ENCODE measurements at regions not wholly inside any gene's neighbourhood (a gene's known extent, or its start where the extent isn't known, plus 50 kb on each side); places are given as distances from the start of the nearest gene placed in this dataset.

DNA sequence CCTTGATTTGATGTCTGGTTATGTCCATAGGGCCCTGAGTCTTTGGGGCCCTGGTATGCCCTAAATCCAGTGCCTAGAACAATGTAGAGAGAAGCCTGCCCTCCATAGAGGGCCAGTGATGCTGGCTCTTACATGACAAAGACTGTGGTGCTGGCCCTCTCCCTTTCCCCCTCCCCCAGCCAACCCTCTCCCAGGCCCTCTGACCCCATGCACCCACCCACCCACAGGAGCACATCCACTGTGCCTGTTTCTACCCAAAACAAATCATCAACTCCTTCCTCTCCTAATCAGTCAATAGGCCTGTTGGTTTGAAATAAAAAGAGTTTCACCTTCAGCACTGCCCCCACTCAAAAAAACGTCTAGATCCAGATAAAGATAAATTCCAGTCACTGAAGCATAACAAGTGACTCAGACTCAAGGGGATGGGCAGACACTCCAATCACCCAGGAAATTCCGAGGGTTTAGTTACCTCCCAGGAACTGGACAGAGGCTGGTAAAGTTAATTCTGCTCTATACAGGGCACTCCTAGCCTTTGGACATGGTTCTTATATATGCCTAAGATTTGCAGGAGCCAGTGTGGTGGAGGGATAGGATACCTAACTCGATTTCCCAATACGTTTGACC, 144.8 kb upstream of the VANGL1 start:
- H3K4me3 ChIP-seq (ENCODE audit: low read depth, low read length) = no peak overlapping the region
- DNase-seq (ENCODE audit: low read depth) = peak; percentile 70
- TF ChIP-seq, protein P1, sequence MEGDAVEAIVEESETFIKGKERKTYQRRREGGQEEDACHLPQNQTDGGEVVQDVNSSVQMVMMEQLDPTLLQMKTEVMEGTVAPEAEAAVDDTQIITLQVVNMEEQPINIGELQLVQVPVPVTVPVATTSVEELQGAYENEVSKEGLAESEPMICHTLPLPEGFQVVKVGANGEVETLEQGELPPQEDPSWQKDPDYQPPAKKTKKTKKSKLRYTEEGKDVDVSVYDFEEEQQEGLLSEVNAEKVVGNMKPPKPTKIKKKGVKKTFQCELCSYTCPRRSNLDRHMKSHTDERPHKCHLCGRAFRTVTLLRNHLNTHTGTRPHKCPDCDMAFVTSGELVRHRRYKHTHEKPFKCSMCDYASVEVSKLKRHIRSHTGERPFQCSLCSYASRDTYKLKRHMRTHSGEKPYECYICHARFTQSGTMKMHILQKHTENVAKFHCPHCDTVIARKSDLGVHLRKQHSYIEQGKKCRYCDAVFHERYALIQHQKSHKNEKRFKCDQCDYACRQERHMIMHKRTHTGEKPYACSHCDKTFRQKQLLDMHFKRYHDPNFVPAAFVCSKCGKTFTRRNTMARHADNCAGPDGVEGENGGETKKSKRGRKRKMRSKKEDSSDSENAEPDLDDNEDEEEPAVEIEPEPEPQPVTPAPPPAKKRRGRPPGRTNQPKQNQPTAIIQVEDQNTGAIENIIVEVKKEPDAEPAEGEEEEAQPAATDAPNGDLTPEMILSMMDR (IDR thresholded peaks at IDR 0.05; ENCODE audit: insufficient read depth, low read depth, low read length) = no peak

DNA sequence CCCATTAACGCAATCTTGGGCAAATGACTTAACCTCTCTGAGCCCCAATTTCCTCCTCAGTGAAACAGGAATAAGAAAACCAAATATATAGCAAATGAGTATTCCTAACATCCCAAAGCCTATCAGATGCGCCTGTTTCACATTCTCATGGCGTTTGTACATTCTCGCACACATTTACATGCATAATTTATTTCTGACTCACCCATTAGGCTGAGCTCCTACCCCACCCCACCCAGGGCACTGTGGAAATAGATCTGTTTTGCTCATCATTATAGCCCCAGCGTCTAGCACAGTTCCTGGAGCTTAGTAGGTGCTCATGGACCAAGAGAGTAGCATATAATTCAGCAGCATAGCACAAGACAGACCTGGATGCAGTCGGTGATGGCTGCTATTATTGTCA, 146.1 kb upstream of the VANGL1 start:
- DNase-seq (ENCODE audit: low read depth) = peak; percentile 78
- TF ChIP-seq, protein P1 (IDR thresholded peaks at IDR 0.05; ENCODE audit: insufficient read depth, low read depth, low read length) = no peak
- no peak overlapping the region for H3K4me3 ChIP-seq (ENCODE audit: low read depth, low read length)

- no peak for DNase-seq (ENCODE audit: low read depth)
- TF ChIP-seq, protein P1 (IDR thresholded peaks at IDR 0.05; ENCODE audit: insufficient read depth, low read depth, low read length) = no peak
- H3K4me3 ChIP-seq (ENCODE audit: low read depth, low read length) = no peak overlapping the region
Measured at GRCh38 chr1:115495111-115495510, 146.7 kb upstream of the VANGL1 start.

DNA sequence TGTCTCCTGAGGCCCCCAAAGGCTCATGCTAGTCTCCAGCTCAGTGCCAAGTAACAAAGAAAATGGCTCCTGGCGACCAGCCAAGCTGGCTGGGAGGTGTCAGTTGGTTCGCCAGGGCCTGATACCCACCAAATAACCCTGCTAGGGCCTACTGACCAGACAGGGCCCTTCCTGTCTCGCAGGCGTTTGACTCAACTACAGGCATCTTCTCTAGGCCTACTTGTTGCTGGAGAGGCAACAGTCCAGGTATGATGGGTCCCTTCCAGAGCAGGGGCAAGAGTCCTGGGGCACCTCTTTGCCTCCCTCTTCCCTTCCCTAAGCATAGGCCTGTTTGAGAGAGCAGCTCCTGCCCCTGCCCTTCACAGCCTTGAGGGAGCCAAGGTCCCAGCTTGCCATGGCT, 147.9 kb upstream of the VANGL1 start:
- no peak for DNase-seq (ENCODE audit: low read depth)
- H3K4me3 ChIP-seq (ENCODE audit: low read depth, low read length) = no peak overlapping the region
- TF ChIP-seq, protein P1 (IDR thresholded peaks at IDR 0.05; ENCODE audit: insufficient read depth, low read depth, low read length) = no peak

- DNase-seq (ENCODE audit: low read depth) = peak; percentile 45
- no peak overlapping the region for H3K4me3 ChIP-seq (ENCODE audit: low read depth, low read length)
Measured at GRCh38 chr1:115492880-115493279, 148.9 kb upstream of the VANGL1 start.

DNA sequence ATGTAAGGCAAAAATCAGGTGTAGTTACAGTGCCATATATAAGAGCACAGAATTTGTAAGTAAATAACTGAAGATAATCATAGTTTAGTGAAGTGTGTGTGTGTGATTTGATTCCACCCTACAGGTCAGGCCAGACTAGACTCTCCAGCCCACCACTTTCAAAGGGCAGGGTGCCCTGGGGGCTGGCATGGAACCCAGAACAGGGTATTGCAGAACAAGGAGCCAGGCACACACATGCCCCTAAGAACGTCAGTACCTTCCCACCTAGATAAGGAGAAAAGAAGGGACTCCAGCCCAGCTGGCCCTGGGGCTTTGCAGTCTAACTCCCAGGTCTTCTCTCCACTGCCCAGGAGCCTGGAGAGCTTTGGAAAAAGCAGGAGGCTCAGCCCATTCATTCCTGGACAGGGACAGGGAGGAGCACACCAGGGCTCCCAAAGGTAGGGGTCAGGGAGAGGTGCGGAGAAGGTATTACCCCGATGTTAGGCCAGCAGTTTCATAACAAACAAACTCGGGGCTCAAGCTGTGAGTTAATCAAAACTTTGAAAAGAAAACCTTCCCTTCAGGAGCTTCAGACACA, 149.7 kb upstream of the VANGL1 start:
- DNase-seq (ENCODE audit: low read depth) = no peak
- TF ChIP-seq, protein P1 (IDR thresholded peaks at IDR 0.05; ENCODE audit: insufficient read depth, low read depth, low read length) = no peak
- no peak overlapping the region for H3K4me3 ChIP-seq (ENCODE audit: low read depth, low read length)

More at GRCh38 chr1:115492880-115493279, 148.9 kb upstream of the VANGL1 start:
- TF ChIP-seq, protein P1 (IDR thresholded peaks at IDR 0.05; ENCODE audit: insufficient read depth, low read depth, low read length) = no peak
